H1 (cell line): ENCODE measurements at regions not wholly inside any gene's neighbourhood (a gene's known extent, or its start where the extent isn't known, plus 50 kb on each side); places are given as distances from the start of the nearest gene placed in this dataset.

Experiments used
- ASH2L ChIP-seq: fragments of 200-600, 300-600 bp; sonication (generic); IDR thresholded peaks from one replicate; pipeline ENCODE4 v1.7.1; 2017; ENCODE audit warnings: low read length
- CBX8 ChIP-seq: fragments of 300-800, 300-1000 bp; sonication (generic); IDR thresholded peaks from 2 replicates; pipeline ENCODE4 v1.7.1; 2016; ENCODE audit warnings: low read depth, low read length, borderline replicate concordance
- CHD2 ChIP-seq: IDR thresholded peaks from 2 replicates; pipeline ENCODE4 v1.6.1; 2012; ENCODE audit warnings: low read length, improper control_type of control experiment
- RFX5 ChIP-seq: IDR thresholded peaks from 2 replicates; pipeline ENCODE4 v1.6.1; 2011; ENCODE audit warnings: low read depth, low read length, improper control_type of control experiment, borderline replicate concordance
- SIRT6 ChIP-seq: IDR thresholded peaks from one replicate; pipeline ENCODE4 v1.7.1; 2012; ENCODE audit warnings: low read length, inconsistent platforms

- TF ChIP-seq CBX8, result no peak
- TF ChIP-seq SIRT6, result no peak
- no peak for TF ChIP-seq RFX5
- no peak for TF ChIP-seq ASH2L
- no peak for TF ChIP-seq CHD2
These were observed 1571.2 kb upstream of the RAG2 start (continued) for GRCh38 chr11:38169286-38169685.
